ENCODE measurements at regions not wholly inside any gene's neighbourhood (a gene's known extent, or its start where the extent isn't known, plus 50 kb on each side); places are given as distances from the start of the nearest gene placed in this dataset.
A peak's percentile ranks its signal among the peaks of the same experiment; 100 is the strongest.

DNA sequence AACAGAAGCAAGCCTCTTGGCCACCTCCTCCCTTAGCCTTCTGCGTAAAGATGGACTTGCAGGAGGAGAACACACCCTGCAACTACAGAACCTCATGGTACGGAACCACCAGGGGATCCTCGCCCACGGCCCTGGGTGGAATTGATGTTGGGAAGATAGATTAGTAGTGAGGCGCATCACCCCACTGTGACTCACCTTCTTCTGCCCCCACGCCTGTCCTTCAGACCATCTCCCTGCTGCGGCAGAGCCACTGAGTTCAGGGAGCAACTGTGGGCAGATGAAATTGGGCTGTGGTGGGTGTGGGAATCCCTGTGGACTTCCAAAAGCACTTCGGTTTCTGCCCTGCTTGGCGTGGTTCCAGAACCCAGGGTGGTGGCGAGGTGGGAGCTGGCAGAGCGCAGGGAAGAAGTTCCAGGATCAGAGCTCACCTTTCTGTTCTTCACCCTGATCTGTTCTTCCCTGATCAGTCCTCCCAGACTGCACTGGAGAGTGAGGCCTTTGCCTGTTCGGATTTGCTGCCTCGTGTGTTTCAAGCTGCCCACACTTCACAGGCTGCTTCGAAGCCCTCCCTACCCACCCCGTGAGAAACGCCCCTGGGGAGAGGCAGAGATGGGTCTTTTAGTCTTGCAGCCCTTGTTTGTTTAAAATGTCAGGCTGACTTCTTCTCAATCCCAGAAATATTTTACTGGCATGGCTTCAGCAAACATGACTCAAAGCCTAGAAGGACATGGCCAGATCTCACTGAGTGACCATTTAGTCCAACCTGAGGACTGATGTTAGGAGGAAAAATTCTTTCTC lies 92.8 kb upstream of the MLN start:
- 100% methylated on average over 1 of the region's 16 CpGs for WGBS (ENCODE audit: insufficient coverage)
- H3K36me3 ChIP-seq (ENCODE audit: control insufficient read depth, insufficient read depth, low read length): no peaks in the 10 kb centered on the region
- no peaks in the 10 kb centered on the region for H3K9me3 ChIP-seq (replicated peaks; ENCODE audit: control insufficient read depth, low read depth, low read length)
- no peaks in the 10 kb centered on the region for H3K4me1 ChIP-seq (ENCODE audit: control insufficient read depth, insufficient read depth, low read length)
- no peak overlapping the region for H3K27ac ChIP-seq (ENCODE audit: low read length)
- no peak overlapping the region for H3K4me3 ChIP-seq (ENCODE audit: low read length)
- peaks cover 19% of the 10 kb centered on the region for H3K27me3 ChIP-seq (ENCODE audit: control insufficient read depth, insufficient read depth, low read length)
- DNase-seq: no peak

DNA sequence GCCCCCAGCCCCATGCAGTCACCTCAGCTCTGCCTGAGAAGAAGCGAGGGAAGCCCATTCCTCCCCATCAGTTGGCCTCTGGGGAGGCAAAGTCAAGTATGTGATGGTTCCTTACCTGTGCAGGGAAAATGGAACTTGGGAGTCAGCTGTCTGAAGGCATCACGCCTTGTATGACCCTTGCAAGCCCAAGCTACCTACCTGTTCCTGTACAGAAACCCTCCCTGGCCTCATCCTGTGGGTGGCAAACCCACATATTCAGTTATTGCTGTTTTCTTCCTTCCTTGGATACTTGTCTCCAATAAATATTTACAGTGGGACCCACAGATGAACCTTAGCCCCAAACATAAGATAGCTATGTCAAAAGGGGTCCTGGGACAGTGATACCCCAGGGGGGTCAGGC lies 92.2 kb upstream of the MLN start:
- DNase-seq: no peak
- Histone ChIP-seq H3K9me3 (replicated peaks; ENCODE audit: control insufficient read depth, low read depth, low read length) (no peaks in the 10 kb centered on the region), H3K36me3 (ENCODE audit: control insufficient read depth, insufficient read depth, low read length) (no peaks in the 10 kb centered on the region), H3K27me3 (ENCODE audit: control insufficient read depth, insufficient read depth, low read length) (peaks cover 22% of the 10 kb centered on the region), H3K4me1 (ENCODE audit: control insufficient read depth, insufficient read depth, low read length) (no peaks in the 10 kb centered on the region), H3K4me3 (ENCODE audit: low read length) (no peak overlapping the region), H3K27ac (ENCODE audit: low read length) (no peak overlapping the region)
- WGBS (ENCODE audit: insufficient coverage): 83% methylated on average over 1 of the region's 2 CpGs

DNA sequence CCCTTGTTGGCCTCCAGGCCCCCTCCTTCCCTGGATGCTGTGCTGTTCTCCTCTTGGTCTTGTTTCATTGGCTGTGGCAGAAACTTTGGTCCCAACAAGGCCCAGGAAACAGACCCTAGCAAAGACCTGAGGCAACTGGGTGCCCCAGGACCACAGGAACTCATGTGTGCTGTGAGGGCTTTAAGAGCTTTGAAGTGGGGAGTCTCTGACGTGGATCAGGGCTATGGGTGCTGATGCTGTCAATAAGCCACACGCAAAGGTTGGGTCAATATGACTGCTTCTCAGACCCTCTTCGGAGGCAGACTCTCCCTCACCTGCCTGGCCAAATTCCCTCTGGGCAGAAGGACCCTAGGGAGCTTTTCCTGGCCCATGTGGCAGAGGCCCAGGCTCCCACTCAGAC lies 91.5 kb upstream of the MLN start:
- H3K27ac ChIP-seq (ENCODE audit: low read length): no peak overlapping the region
- no peak for DNase-seq
- H3K36me3 ChIP-seq (ENCODE audit: control insufficient read depth, insufficient read depth, low read length): no peaks in the 10 kb centered on the region
- H3K9me3 ChIP-seq (replicated peaks; ENCODE audit: control insufficient read depth, low read depth, low read length): no peaks in the 10 kb centered on the region
- WGBS (ENCODE audit: insufficient coverage): 92% methylated on average over 2 of the region's 3 CpGs
- no peaks in the 10 kb centered on the region for H3K4me1 ChIP-seq (ENCODE audit: control insufficient read depth, insufficient read depth, low read length)
- peaks cover 22% of the 10 kb centered on the region for H3K27me3 ChIP-seq (ENCODE audit: control insufficient read depth, insufficient read depth, low read length)
- H3K4me3 ChIP-seq (ENCODE audit: low read length): no peak overlapping the region

DNA sequence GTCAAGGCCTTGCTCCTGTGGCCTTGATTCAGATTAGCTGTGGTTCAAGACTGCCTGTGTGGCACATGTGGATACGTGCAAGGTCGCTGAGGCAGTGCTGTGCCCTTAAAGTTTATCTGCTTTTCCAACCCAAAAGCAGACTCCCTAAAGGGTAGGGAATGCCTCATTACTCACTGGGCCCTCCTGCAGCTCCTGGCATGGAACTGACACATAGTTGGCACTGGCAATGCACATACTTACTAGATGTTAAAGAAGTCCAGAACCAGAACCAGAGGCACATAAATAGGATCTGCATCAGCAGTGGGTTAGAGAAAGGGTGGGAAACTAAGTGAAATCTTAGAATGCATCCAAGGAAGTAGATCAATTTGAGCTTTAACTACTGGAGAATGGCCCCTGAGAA lies 90.6 kb upstream of the MLN start:
- Histone ChIP-seq H3K4me1 (ENCODE audit: control insufficient read depth, insufficient read depth, low read length) (no peaks in the 10 kb centered on the region), H3K27me3 (ENCODE audit: control insufficient read depth, insufficient read depth, low read length) (peaks cover 26% of the 10 kb centered on the region), H3K4me3 (ENCODE audit: low read length) (no peak overlapping the region), H3K36me3 (ENCODE audit: control insufficient read depth, insufficient read depth, low read length) (no peaks in the 10 kb centered on the region), H3K27ac (ENCODE audit: low read length) (no peak overlapping the region), H3K9me3 (replicated peaks; ENCODE audit: control insufficient read depth, low read depth, low read length) (no peaks in the 10 kb centered on the region)
- WGBS (ENCODE audit: insufficient coverage): 69% methylated on average over 2 of the region's 2 CpGs
- DNase-seq: no peak

DNA sequence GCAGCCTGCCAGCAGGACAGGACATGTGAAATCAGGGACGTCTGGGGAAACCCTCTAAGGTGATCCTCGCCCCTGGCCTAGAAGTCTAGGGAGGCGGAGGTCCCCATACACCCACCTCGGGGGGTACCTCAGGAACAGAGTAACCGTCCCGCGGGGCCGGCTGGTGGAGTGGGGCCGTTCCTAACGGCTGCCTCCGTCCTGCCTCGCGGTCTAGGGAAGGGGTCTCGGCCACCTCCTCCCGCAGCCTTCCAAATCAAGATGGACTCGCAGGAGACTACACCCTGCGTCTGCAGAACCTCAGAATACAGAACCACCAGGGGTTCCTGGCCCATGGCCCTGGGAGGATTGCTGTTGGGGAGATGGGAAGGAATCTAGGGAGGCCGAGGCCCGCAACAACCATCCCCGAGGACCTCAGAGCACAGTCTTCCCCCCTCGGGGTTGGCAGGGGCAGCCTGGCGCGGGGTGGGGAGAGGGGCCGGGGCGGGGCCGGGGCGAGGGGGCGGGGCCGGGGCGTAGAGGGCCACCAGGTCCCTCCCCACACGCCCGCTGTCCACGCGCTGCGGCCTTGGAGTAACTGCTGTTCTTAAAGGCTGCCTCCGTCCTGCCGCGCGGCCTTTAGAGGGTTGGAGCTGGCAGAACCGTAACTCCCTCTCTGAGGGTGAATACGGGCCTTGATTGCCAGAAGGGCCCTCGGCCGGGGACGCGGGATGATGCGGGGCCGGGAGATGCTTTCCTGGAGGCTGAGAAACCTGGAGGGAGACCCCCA lies 89.0 kb upstream of the MLN start:
- 90% methylated on average over 36 of the region's 47 CpGs for WGBS (ENCODE audit: insufficient coverage)
- DNase-seq: no peak
- Histone ChIP-seq H3K4me3 (ENCODE audit: low read length) (no peak overlapping the region), H3K4me1 (ENCODE audit: control insufficient read depth, insufficient read depth, low read length) (no peaks in the 10 kb centered on the region), H3K36me3 (ENCODE audit: control insufficient read depth, insufficient read depth, low read length) (no peaks in the 10 kb centered on the region), H3K27me3 (ENCODE audit: control insufficient read depth, insufficient read depth, low read length) (peaks cover 19% of the 10 kb centered on the region), H3K27ac (ENCODE audit: low read length) (no peak overlapping the region), H3K9me3 (replicated peaks; ENCODE audit: control insufficient read depth, low read depth, low read length) (no peaks in the 10 kb centered on the region)

DNA sequence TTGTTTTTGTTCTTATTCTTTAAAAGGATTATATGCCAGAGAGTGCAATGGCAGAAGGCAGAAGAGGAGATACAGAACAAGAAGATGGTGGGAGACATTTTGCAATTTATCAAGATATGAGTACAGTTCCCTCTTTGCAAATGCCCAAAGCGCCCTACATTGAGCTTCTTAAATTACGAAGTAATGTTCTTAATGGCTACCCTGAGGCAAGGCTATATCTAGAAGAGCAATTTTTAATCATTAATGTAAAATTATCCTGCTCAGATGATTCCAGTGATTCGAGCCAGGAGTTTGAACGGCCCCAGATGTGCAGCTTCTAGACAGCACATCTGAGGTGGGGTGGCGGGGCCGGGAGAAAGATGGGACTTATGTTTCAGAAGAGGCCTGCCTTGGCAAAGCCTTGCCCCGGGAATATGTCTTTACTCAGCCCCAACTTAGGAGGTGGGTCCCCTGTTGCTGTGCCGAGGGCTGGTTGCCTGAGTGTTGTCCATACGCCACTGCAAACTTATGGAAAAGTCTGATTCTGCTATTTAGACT lies 84.9 kb upstream of the MLN start:
- peak; percentile 50 for DNase-seq

DNA sequence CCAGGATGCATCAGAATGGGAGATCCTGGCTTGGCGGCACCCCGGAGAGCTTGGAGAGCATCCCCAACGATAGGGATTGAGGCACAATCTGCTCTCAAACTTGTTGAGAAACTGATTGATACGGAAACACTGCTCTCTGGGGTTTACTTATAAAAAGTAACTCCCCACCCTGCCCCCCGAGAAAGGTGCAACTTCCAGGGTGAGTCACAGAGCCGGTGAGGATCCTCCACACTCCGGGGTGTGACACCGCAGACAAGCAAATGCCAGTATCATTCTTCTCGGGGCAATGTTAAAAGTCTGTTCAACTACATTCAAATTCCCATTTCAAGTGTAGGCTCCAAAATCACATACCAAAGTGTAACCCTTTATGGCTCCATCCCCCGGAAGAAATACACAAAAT lies 84.4 kb upstream of the MLN start:
- Histone ChIP-seq H3K4me1 (ENCODE audit: control insufficient read depth, insufficient read depth, low read length) (peaks cover 3% of the 10 kb centered on the region), H3K36me3 (ENCODE audit: control insufficient read depth, insufficient read depth, low read length) (no peaks in the 10 kb centered on the region), H3K4me3 (ENCODE audit: low read length) (no peak overlapping the region), H3K27ac (ENCODE audit: low read length) (no peak overlapping the region), H3K9me3 (replicated peaks; ENCODE audit: control insufficient read depth, low read depth, low read length) (no peaks in the 10 kb centered on the region), H3K27me3 (ENCODE audit: control insufficient read depth, insufficient read depth, low read length) (peaks cover 19% of the 10 kb centered on the region)
- WGBS (ENCODE audit: insufficient coverage): 70% methylated on average over 2 of the region's 10 CpGs
- DNase-seq: no peak

More for the DNA sequence above, 84.9 kb upstream of the MLN start:
- H3K4me3 ChIP-seq (ENCODE audit: low read length): no peak overlapping the region
- H3K27ac ChIP-seq (ENCODE audit: low read length): no peak overlapping the region
- H3K4me1 ChIP-seq (ENCODE audit: control insufficient read depth, insufficient read depth, low read length): peaks cover 3% of the 10 kb centered on the region
- 25% methylated on average over 3 of the region's 9 CpGs for WGBS (ENCODE audit: insufficient coverage)
- H3K36me3 ChIP-seq (ENCODE audit: control insufficient read depth, insufficient read depth, low read length): no peaks in the 10 kb centered on the region
- peaks cover 21% of the 10 kb centered on the region for H3K27me3 ChIP-seq (ENCODE audit: control insufficient read depth, insufficient read depth, low read length)
- no peaks in the 10 kb centered on the region for H3K9me3 ChIP-seq (replicated peaks; ENCODE audit: control insufficient read depth, low read depth, low read length)

DNA sequence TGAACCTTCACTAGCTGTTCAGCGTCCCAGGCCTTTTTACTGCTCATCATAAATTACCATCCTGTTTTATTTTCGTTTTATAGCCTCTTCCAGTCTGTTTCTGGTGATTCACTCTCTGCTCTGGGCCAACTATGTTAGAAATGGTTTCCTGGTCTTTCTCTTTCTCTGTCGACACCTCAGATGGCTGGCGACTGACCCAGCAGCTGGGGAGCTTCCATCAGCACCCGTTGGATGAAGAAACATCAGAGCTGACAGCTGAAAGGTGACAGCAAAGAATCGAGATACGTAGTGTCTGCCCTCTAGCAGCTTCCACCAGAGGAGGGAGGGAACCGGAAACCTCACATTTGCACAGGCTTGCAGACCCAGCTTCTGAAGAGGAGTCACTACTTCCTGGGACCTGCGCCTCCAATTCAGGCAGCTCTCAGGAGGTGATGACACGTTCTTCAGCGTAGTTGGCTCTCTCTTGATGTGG lies 82.9 kb upstream of the MLN start:
- Histone ChIP-seq H3K4me3 (ENCODE audit: low read length) (no peak overlapping the region), H3K27me3 (ENCODE audit: control insufficient read depth, insufficient read depth, low read length) (peaks cover 16% of the 10 kb centered on the region), H3K9me3 (replicated peaks; ENCODE audit: control insufficient read depth, low read depth, low read length) (no peaks in the 10 kb centered on the region), H3K27ac (ENCODE audit: low read length) (no peak overlapping the region), H3K4me1 (ENCODE audit: control insufficient read depth, insufficient read depth, low read length) (peaks cover 9% of the 10 kb centered on the region), H3K36me3 (ENCODE audit: control insufficient read depth, insufficient read depth, low read length) (no peaks in the 10 kb centered on the region)
- 22% methylated on average over 10 of the region's 11 CpGs for WGBS (ENCODE audit: insufficient coverage)
- peak; percentile 72 for DNase-seq

DNA sequence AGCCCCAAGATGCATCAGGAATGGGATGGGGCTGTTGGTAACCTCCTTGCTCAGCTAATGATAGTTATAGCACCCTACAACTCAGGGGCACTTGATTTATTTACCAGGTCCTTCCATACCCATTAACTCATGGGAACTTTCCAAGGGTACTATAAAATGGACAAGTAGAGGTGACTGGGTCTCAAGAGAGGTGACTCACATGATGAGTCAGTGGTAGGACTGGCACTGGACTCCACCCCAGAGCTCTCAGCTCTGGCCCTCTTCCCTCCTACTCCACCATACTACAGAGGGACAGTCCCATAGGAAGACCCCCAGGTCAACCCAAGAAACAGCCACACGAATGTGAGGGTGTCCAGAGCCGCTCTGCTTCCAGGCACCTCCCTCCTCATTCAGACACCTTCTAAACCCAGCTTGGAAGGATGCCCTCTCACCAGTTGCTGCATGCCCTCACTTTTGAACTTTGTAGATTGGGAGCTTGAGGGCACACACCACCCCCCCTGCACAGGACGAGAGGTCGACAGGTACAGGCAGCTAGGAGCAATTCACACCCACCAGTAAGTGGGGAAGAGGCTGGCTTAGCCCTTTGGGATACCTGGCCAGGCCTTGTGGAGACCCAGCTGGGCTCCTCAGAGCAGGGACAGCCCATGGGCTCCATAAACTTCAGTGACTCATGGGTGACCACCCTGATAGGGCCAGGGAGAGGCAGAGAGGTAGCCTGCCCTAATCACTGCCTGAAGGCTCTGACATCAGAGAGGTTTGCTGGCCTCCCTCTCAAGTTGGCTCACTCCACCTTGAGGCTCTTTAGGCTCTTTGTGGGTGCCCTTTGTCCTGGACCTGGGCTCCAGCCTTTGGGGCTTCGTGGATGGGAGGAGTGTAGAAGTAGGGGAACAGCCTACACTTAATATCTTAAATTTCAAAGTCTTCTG lies 81.6 kb upstream of the MLN start:
- peaks cover 9% of the 10 kb centered on the region for H3K4me1 ChIP-seq (ENCODE audit: control insufficient read depth, insufficient read depth, low read length)
- no peak overlapping the region for H3K27ac ChIP-seq (ENCODE audit: low read length)
- no peak for DNase-seq
- no peaks in the 10 kb centered on the region for H3K9me3 ChIP-seq (replicated peaks; ENCODE audit: control insufficient read depth, low read depth, low read length)
- no peaks in the 10 kb centered on the region for H3K36me3 ChIP-seq (ENCODE audit: control insufficient read depth, insufficient read depth, low read length)
- no peak overlapping the region for H3K4me3 ChIP-seq (ENCODE audit: low read length)
- H3K27me3 ChIP-seq (ENCODE audit: control insufficient read depth, insufficient read depth, low read length): peaks cover 14% of the 10 kb centered on the region
- 100% methylated on average over 1 of the region's 5 CpGs for WGBS (ENCODE audit: insufficient coverage)
